T-helper 2 cell (primary cell): ENCODE measurements at regions not wholly inside any gene's neighbourhood (a gene's known extent, or its start where the extent isn't known, plus 50 kb on each side); places are given as distances from the start of the nearest gene placed in this dataset.
"Not testable (repeated sequence)": the region's sequence is repeated elsewhere in the genome, so short reads cannot be mapped to it uniquely, and the experiment has no call there.

Source experiments
- DNase-seq, 5 experiments: peaks; one replicate each; pipeline versions ENCODE4 v3.0.0 to v3.0.0-alpha.2; 2012 to 2022

GRCh38 chr9:96131825-96132224 is 170.2 kb downstream of the HSD17B3 start:
- DNase-seq: no peak

DNA sequence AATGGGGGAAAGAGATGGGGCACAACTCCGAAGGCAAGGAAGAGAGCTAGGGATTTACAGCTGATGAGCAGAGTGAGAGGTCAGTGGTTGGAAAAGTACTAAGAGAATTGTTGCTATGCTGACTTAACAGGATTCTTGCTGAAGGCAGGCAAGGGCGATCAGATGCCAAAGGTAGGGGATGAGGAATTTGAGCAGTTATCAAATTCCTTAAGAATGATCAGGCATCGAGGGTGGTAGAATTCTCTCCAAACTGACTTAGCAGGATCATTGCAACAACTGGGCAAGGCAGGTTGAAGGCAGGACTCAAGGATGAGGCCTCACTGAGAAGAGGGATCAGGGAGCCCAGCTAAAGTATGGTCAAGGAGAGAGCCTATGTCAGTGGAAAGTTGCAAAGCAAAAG is 171.0 kb downstream of the HSD17B3 start:
- no peak for DNase-seq

- DNase-seq: no peak
These were observed 172.2 kb downstream of the HSD17B3 start for GRCh38 chr9:96129747-96130146.

GRCh38 chr9:96128880-96129279 is 173.1 kb downstream of the HSD17B3 start:
- no peak for DNase-seq

- DNase-seq: no peak
These were observed 175.6 kb downstream of the HSD17B3 start for GRCh38 chr9:96126321-96126881.

DNA sequence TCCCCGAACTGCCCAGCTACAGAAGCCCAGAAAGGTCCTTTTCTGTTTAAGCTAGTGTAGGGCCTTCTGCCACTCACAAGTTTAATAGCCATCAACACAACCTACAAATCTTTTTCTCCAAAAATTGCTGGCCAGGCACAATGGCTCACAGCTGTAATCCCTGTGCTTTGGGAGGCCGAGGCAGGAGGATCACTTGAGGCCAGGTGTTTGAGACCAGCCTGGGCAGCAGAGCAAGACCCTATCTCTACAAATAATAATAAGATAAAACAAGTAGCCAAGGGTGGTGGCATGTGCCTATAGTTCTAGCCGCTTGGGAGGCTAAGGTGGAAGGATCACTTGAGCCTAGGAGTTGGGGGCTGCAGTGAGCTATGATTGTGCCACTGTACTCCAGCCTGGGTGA is 176.4 kb downstream of the HSD17B3 start:
- DNase-seq: no peak

- no peak for DNase-seq
These were observed 179.2 kb downstream of the HSD17B3 start for GRCh38 chr9:96122751-96123150.

GRCh38 chr9:96122282-96122681 is 179.7 kb downstream of the HSD17B3 start:
- DNase-seq: no peak

DNA sequence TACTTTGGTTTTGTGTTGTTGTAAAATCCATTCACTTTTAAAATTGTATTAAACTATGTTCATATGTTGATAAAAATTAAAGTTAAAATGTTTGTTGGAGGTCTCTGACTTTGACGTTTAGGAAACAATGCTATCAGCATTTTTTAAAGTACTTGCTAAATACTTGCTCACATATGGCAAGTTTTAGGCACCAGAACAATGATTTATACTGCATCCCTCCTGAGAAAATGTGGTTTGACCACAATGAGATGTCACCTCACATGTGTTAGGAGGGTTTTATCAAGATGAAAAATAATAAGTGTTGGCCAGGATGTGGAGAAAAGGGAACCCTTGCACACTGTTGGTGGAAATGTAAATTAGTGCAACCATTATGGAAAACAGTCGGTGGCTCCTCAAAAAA is 180.8 kb downstream of the HSD17B3 start:
- peak in 1 of 5 experiments; percentile 36 for DNase-seq

- peak in 1 of 5 experiments; percentile 51 for DNase-seq
These were observed 184.4 kb downstream of the HSD17B3 start for GRCh38 chr9:96117398-96118080.

DNA sequence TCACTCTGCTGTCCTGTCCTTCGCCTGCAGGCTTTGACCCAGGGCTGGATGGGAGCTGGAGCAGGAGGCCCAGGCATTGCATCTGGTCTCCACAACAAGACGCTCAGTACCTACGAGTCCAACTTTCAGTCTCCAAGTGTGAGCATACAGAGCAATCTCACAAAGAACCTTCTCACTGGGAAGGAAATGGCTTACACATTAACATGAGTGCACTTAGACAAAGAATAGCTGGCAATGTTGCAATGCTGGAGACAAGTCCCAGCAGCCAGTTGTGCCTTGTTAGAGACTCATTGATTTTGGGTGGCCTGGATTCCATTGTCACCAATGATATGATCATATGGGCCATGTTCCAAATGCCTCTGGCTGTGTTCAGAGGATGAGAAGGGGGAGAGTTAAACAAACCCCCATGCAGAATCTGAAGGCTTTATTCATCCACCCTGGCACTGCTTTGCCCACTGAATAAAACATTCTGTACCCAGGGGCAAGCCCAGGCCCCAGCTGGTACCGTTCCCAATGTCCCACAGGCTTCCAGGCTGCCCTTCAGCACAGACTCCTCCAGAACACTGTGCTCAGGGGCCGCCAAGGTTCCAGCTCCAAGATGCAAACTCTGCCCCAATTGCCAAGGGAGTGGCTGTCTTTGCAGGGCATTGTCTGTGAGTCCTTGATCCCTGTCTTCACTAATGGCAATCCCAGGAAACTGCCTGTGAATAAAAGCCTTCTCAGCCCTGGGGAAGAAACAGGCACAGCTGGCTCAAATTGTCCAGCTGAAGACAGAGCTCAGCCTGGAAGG is 185.5 kb downstream of the HSD17B3 start:
- no peak for DNase-seq

GRCh38 chr9:96115836-96116235 is 186.1 kb downstream of the HSD17B3 start:
- DNase-seq: no peak

DNA sequence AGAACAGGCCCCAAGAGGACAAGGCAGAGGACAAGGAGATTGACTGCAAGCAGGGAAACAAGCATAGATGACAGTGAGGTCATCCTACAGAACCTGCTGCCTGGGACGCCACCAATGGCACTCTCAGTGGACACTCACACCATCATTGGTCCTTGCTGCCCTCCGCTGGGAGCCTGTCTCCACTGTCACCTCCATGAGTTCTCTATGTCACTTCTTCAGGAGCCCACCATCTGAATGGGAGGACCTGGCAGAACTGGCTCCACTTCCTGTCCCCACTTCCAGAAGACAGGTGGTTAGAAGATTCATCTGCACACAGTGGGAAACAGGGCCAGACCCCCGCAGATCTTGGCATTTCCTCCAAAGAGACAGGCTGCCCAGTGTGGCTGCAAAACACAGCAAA is 188.9 kb downstream of the HSD17B3 start:
- no peak for DNase-seq

GRCh38 chr9:96109680-96110351 is 192.2 kb downstream of the HSD17B3 start:
- no peak for DNase-seq

- DNase-seq: no peak
These were observed 193.1 kb downstream of the HSD17B3 start for GRCh38 chr9:96108691-96109380.

DNA sequence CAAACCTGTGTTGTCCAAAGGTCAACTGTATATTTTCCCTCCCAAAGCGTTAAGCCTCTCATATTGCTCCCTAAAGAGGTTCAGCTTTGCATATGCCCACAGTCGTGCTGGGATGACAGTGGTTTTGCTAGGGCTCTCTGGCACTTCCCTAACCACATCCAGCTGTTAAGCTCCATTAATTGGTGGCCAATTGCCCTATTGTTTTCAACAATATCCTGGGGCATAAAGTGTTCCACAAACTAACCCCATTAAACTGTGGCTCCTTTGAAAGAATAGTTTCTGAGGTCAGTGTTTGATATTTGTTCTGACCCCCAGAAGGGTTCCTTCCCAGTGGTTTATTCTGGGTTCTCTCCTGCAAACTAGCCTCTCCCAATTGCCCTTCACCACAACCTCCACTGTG is 194.5 kb downstream of the HSD17B3 start:
- no peak for DNase-seq

DNA sequence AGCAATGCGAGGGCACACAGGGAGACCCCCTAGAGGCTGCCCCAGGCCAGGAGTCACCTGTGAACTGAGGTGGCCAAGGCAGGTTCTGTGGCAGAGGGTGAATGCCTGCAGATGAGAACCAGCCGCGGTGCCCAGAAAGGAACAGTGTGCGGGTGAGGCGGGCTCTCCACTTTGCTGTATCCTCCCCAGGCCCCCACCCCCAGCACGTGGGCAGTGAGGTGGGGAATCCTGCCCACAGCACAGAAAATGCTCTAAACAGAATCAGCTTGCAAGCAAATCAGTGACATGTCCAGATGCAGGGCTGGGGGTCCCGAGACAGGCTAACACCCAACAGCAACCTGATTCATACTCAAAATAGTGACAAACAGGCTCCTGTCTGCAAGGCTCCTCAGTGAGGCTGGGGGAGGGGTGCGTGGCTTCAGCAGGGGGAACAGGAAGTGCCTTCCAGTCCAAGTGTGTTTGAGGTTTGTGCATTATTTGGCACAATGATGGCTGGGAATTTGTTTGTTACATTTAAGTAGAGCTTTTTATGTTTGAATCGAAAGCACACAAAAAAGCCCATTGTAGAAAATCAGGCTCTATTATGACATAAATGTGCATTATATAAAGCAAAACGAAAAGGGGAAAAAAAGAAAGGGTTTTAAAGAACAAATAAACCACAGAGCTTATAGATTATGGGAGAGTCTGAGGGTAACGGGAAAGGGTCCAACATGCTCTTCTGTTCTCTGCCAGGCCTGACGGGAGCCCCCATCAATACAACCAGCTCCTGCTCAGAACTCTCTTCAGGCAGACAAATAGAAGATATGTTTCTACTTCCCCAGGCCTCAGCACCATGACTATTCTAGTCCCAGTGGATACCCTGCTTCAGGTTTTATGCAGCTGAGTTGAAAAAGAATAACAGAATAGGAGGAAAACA is 201.3 kb downstream of the HSD17B3 start:
- DNase-seq: no peak

DNA sequence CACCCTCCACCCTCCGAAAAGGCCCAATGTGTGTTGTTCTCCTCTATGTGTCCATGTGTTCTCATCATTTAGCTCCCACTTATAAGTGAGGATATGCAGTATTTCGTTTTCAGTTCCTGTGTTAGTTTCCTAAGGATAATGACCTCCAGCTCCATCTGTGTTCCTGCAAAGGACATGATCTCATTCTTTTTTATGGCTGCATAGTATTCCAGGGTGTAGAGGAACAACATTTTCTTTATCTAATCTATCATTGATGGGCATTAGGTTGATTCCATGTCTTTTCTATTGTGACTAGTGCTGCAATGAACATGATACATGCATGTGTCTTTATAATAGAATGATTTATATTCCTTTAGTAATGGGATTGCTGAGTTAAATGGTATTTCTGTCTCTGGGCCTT is 211.3 kb downstream of the HSD17B3 start:
- DNase-seq: not testable (repeated sequence)

DNA sequence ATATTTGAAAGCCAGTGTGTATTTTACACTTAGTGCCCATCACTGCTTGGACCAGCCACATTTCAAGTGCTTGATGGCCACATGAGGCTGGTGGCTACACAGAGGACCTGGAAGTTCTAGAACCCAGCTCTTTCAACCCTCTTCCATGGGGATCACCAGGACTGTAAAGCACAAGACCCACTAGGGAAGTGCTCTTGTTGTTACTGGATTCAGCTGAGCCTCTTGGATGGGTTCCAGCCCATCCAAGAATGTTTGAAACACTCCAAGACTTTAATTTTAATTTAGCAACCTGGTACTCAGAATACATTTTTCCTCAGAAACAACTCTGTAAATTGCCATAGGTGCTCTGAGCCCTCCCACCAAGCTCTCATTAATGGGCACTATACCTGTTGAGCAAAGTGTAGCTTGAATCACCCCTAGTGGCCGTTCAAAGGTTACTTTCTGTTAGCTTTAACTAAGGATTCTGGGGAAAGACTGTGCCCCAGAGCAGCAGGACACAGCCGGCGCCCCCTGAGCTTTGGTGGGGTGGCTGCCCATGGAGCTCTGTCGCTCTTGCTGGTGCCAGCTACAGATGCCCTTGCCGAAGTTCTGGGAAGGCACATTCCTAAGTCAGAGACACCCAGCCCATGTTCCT is 212.4 kb downstream of the HSD17B3 start:
- no peak for DNase-seq

- peak in 1 of 5 experiments; percentile 11 for DNase-seq
These were observed 213.0 kb downstream of the ERCC6L2 start for GRCh38 chr9:96088510-96088909.

DNA sequence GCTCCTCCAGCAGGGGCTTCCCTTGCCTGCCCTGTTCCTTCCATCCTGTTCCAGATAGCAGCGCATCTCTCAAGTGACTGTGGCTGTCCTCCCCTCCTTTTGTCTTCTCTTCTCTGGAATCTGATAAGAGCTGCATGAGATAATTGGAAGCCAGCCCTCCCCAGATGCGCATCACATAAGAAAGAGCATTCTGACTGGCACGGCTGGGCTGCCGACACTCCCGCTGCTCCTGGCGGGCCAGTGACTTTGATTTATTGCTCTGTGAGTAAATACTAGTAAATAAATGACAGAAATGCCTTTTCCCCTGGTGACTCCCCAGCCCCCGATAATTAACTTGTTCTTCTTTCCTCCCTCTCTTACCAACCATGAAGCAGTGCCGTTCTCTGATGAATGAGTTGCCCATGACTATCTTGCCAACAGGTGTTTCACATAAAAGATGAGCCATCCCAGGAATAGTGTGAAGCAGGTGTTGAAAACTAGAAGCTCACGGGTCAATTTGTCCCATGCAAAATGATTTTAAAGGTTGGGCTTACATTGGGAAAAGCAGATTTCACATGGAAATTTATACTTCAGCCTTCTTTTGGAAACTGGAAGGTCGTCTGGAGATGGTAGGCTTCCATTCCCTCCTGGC is 212.3 kb downstream of the ERCC6L2 start:
- peak in 1 of 5 experiments; percentile 16 for DNase-seq
